ENCODE measurements at regions not wholly inside any gene's neighbourhood (a gene's known extent, or its start where the extent isn't known, plus 50 kb on each side); places are given as distances from the start of the nearest gene placed in this dataset.

GRCh38 chr13:105665284-105665683 lies 870.2 kb downstream of the EFNB2 start:
- no peak for TF ChIP-seq CTCF (conservative IDR thresholded peaks at IDR 0.05; ENCODE audit: low read depth in 2 of 2)
- TF ChIP-seq REST (IDR thresholded peaks at IDR 0.05; ENCODE audit: unreplicated experiment), result no peak
- TF ChIP-seq JUNB (IDR thresholded peaks at IDR 0.05; ENCODE audit: unreplicated experiment), result no peak
- no peak for TF ChIP-seq EZH2 (IDR thresholded peaks at IDR 0.05; ENCODE audit: low read depth, unreplicated experiment)

Data from GM23338 (cell line).